ENCODE measurements at regions not wholly inside any gene's neighbourhood (a gene's known extent, or its start where the extent isn't known, plus 50 kb on each side); places are given as distances from the start of the nearest gene placed in this dataset.

- no peak for TF ChIP-seq CTCF (IDR thresholded peaks at IDR 0.05)
- no peak for TF ChIP-seq YY1 (IDR thresholded peaks at IDR 0.05; ENCODE audit: low read depth)
- TF ChIP-seq MXI1 (IDR thresholded peaks at IDR 0.05; ENCODE audit: low read depth, low read length): no peak
- TF ChIP-seq REST (IDR thresholded peaks at IDR 0.05; ENCODE audit: low read depth, low read length): no peak
- TF ChIP-seq SIN3A (IDR thresholded peaks at IDR 0.05; ENCODE audit: borderline replicate concordance, low read depth, low read length): no peak
- no peak for TF ChIP-seq GATA2 (CRISPR knock-in tag; IDR thresholded peaks at IDR 0.05)
- no peak for TF ChIP-seq MAX (IDR thresholded peaks at IDR 0.05; ENCODE audit: low read depth)
- TF ChIP-seq POLR2AphosphoS5 (IDR thresholded peaks at IDR 0.05; ENCODE audit: low read depth, low read length): no peak
- TF ChIP-seq RCOR1 (IDR thresholded peaks at IDR 0.05; ENCODE audit: low read length): no peak
- no peak for TF ChIP-seq USF2 (IDR thresholded peaks at IDR 0.05; ENCODE audit: borderline replicate concordance, low read depth, low read length)
- no peak for TF ChIP-seq MEF2A (IDR thresholded peaks at IDR 0.05; ENCODE audit: borderline replicate concordance, low read depth)
Measured at GRCh38 chr1:192918259-192918658, 109.4 kb downstream of the RGS2 start.
